H9 (cell line): ENCODE measurements at regions not wholly inside any gene's neighbourhood (a gene's known extent, or its start where the extent isn't known, plus 50 kb on each side); places are given as distances from the start of the nearest gene placed in this dataset.

ENCODE experiments used
- DNase-seq: peaks from one replicate; pipeline ENCODE4 v3.0.0-alpha.2; 2017
- H2AFZ ChIP-seq: one replicate; pipeline ENCODE4 v1.6.1; 2013; ENCODE audit warnings: mild to moderate bottlenecking, low read length, control low read depth, moderate library complexity
- H2AK5ac ChIP-seq: 2 replicates; pipeline ENCODE4 v1.6.1; 2013; ENCODE audit warnings: low read length, control low read depth, mixed read lengths; ENCODE audit not compliant: insufficient read length
- H2BK120ac ChIP-seq: one replicate; pipeline ENCODE4 v1.6.1; 2013; ENCODE audit warnings: low read depth, mild to moderate bottlenecking, low read length, control low read depth, inconsistent platforms; ENCODE audit not compliant: poor library complexity, severe bottlenecking
- H2BK12ac ChIP-seq: 2 replicates; pipeline ENCODE4 v1.6.1; 2013; ENCODE audit warnings: low read length, control low read depth, mixed read lengths, low read depth; ENCODE audit not compliant: insufficient read length
- H2BK15ac ChIP-seq: 2 replicates; pipeline ENCODE4 v1.6.1; 2013; ENCODE audit warnings: low read depth, low read length, control low read depth
- H2BK20ac ChIP-seq: one replicate; pipeline ENCODE4 v1.6.1; 2013; ENCODE audit warnings: low read depth, mild to moderate bottlenecking, low read length, control low read depth, inconsistent platforms; ENCODE audit not compliant: poor library complexity, severe bottlenecking
- H2BK5ac ChIP-seq: 2 replicates; pipeline ENCODE4 v1.6.1; 2013; ENCODE audit warnings: low read length, control low read depth, mixed read lengths; ENCODE audit not compliant: insufficient read length
- H3K14ac ChIP-seq: 2 replicates; pipeline ENCODE4 v1.6.1; 2013; ENCODE audit warnings: low read length, control low read depth; ENCODE audit not compliant: insufficient read depth
- H3K18ac ChIP-seq: 2 replicates; pipeline ENCODE4 v1.6.1; 2013; ENCODE audit warnings: low read depth, mild to moderate bottlenecking, mixed read lengths, low read length, control low read depth; ENCODE audit not compliant: insufficient read length
- H3K23ac ChIP-seq: 2 replicates; pipeline ENCODE4 v1.6.1; 2013; ENCODE audit warnings: low read length, control low read depth, mixed read lengths, low read depth; ENCODE audit not compliant: insufficient read length
- H3K23me2 ChIP-seq: 2 replicates; pipeline ENCODE4 v1.6.1; 2013; ENCODE audit warnings: low read depth, mild to moderate bottlenecking, mixed read lengths, low read length, control low read depth; ENCODE audit not compliant: insufficient read length, poor library complexity, severe bottlenecking
- H3K27ac ChIP-seq: 2 replicates; pipeline ENCODE4 v1.5.1; 2013; ENCODE audit warnings: low read length, control low read depth, mixed read lengths, low read depth; ENCODE audit not compliant: insufficient read length
- H3K27me3 ChIP-seq: 2 replicates; pipeline ENCODE4 v1.6.1; 2013; ENCODE audit warnings: low read length, control low read depth, inconsistent platforms; ENCODE audit not compliant: insufficient read depth
- H3K4ac ChIP-seq: 2 replicates; pipeline ENCODE4 v1.6.1; 2013; ENCODE audit warnings: low read depth, mild to moderate bottlenecking, control low read depth, inconsistent platforms, low read length, moderate library complexity
- H3K4me1 ChIP-seq: 2 replicates; pipeline ENCODE4 v1.6.1; 2013; ENCODE audit warnings: low read length, control low read depth, inconsistent platforms; ENCODE audit not compliant: insufficient read depth
- H3K4me2 ChIP-seq: 2 replicates; pipeline ENCODE4 v1.6.1; 2013; ENCODE audit warnings: low read length, control low read depth, mixed read lengths; ENCODE audit not compliant: insufficient read length, insufficient read depth
- H3K56ac ChIP-seq: 2 replicates; pipeline ENCODE4 v1.6.1; 2013; ENCODE audit warnings: low read depth, mild to moderate bottlenecking, mixed read lengths, low read length, control low read depth; ENCODE audit not compliant: insufficient read length
- H3K79me1 ChIP-seq: 2 replicates; pipeline ENCODE4 v1.6.1; 2013; ENCODE audit warnings: low read depth, mild to moderate bottlenecking, moderate library complexity, low read length, control low read depth, inconsistent platforms; ENCODE audit not compliant: insufficient read depth, poor library complexity, severe bottlenecking
- H3K79me2 ChIP-seq: 2 replicates; pipeline ENCODE4 v1.6.1; 2013; ENCODE audit warnings: low read length, control low read depth, inconsistent platforms; ENCODE audit not compliant: insufficient read depth
- H3K9ac ChIP-seq: 2 replicates; pipeline ENCODE4 v1.6.1; 2013; ENCODE audit warnings: low read length, control low read depth, mixed read lengths; ENCODE audit not compliant: insufficient read length; ENCODE audit errors: extremely low read depth
- H3K9me3 ChIP-seq: one replicate; pipeline ENCODE4 v1.6.1; 2013; ENCODE audit warnings: low read depth, low read length, inconsistent platforms; ENCODE audit not compliant: control insufficient read depth
- H3T11ph ChIP-seq: one replicate; pipeline ENCODE4 v1.6.1; 2013; ENCODE audit warnings: mild to moderate bottlenecking, low read length, control low read depth, inconsistent platforms
- H4K20me1 ChIP-seq: one replicate; pipeline ENCODE4 v1.6.1; 2013; ENCODE audit not compliant: control insufficient read depth, insufficient read length, insufficient read depth
- H4K5ac ChIP-seq: 2 replicates; pipeline ENCODE4 v1.6.1; 2013; ENCODE audit warnings: low read depth, mild to moderate bottlenecking, mixed read lengths, low read length, control low read depth; ENCODE audit not compliant: insufficient read length
- H4K8ac ChIP-seq: replicated peaks from 2 replicates; pipeline ENCODE4 v1.6.1; 2013; ENCODE audit warnings: low read length, control low read depth, mixed read lengths, low read depth; ENCODE audit not compliant: insufficient read length
- H4K91ac ChIP-seq: 2 replicates; pipeline ENCODE4 v1.6.1; 2013; ENCODE audit warnings: low read depth, mild to moderate bottlenecking, moderate library complexity, mixed read lengths, low read length, control low read depth; ENCODE audit not compliant: insufficient read length
- H3K27ac Mint-ChIP-seq, 3 experiments: 2 replicates in 2 of 3; 3 replicates in 1 of 3; pipeline ENCODE4 v1.8.0; 2020 to 2021; ENCODE audit warnings: mixed read lengths in 3 of 3, mild to moderate bottlenecking in 1 of 3, moderate library complexity in 1 of 3
- H3K27me3 Mint-ChIP-seq: 2 replicates; pipeline ENCODE4 v1.8.0; 2021; ENCODE audit warnings: low read depth, mild to moderate bottlenecking, moderate library complexity, mixed read lengths
- H3K36me3 Mint-ChIP-seq, 3 experiments: 2 replicates in 2 of 3; 3 replicates in 1 of 3; pipeline ENCODE4 v1.8.0; 2020 to 2021; ENCODE audit warnings: low read depth in 3 of 3, mixed read lengths in 3 of 3; ENCODE audit not compliant: insufficient read depth in 1 of 3
- H3K4me1 Mint-ChIP-seq, 2 experiments: 2 replicates each; pipeline ENCODE4 v1.8.0; 2020; ENCODE audit warnings: mixed read lengths in 2 of 2
- H3K4me3 Mint-ChIP-seq, 2 experiments: 2 replicates in 1 of 2; 3 replicates in 1 of 2; pipeline ENCODE4 v1.8.0; 2020 to 2021; ENCODE audit warnings: mild to moderate bottlenecking in 2 of 2, mixed read lengths in 2 of 2, moderate library complexity in 1 of 2
- H3K9me3 Mint-ChIP-seq, 2 experiments: 2 replicates in 1 of 2; 3 replicates in 1 of 2; pipeline ENCODE4 v1.8.0; 2020; ENCODE audit warnings: mild to moderate bottlenecking in 2 of 2, mixed read lengths in 2 of 2, moderate library complexity in 1 of 2
- WGBS: extraction: QIAGEN DNeasy Blood & Tissue Kit; methylation state at CpG from one replicate; pipeline ENCODE4 v1.1.7; 2013; ENCODE audit warnings: missing lambda C conversion rate, low lambda C conversion rate, mixed read lengths; ENCODE audit not compliant: insufficient read length; ENCODE audit errors: extremely low coverage; 5-methylcytosine and 5-hydroxymethylcytosine counted together
- TF ChIP-seq, protein P1 (sequence below): fragments of 200-600 bp; sonication (generic); conservative IDR thresholded peaks from 3 replicates; pipeline ENCODE4 v1.8.0; 2021; ENCODE audit warnings: antibody characterized with exemption, mild to moderate bottlenecking

- peaks cover 0 to 5% (median 0%) of the 10 kb centered on the region in 3 experiments; a peak in 1 of 7 replicates for H3K36me3 Mint-ChIP-seq
- Histone ChIP-seq H4K20me1 (no peaks in the 10 kb centered on the region), H3K4ac (no peak overlapping the region), H2AK5ac (no peak overlapping the region), H3K9me3 (no peaks in the 10 kb centered on the region), H2BK120ac (no peak overlapping the region), H3K9ac (no peak overlapping the region), H3K56ac (no peak overlapping the region), H3K27ac (no peak overlapping the region), H2AFZ (no peak overlapping the region), H3K4me1 (no peaks in the 10 kb centered on the region; the same call in 1 of the 2 replicates), H4K91ac (no peak overlapping the region), H3K23ac (no peak overlapping the region), H3K4me2 (no peak overlapping the region), H3K14ac (no peak overlapping the region), H2BK20ac (no peak overlapping the region), H4K8ac (no peak overlapping the region), H3T11ph (no peak overlapping the region), H3K23me2 (no peaks in the 10 kb centered on the region), H2BK15ac (no peak overlapping the region), H4K5ac (no peak overlapping the region), H3K18ac (no peak overlapping the region), H2BK12ac (no peak overlapping the region), H3K79me2 (no peaks in the 10 kb centered on the region), H3K79me1 (no peaks in the 10 kb centered on the region), H2BK5ac (no peak overlapping the region), H3K27me3 (no peaks in the 10 kb centered on the region)
- H3K27ac Mint-ChIP-seq: no peak overlapping the region
- H3K27me3 Mint-ChIP-seq: no peaks in the 10 kb centered on the region
- WGBS: no CpG with 5 or more reads among the region's 1 CpG
- no peak overlapping the region for H3K4me3 Mint-ChIP-seq
- TF ChIP-seq, protein P1, sequence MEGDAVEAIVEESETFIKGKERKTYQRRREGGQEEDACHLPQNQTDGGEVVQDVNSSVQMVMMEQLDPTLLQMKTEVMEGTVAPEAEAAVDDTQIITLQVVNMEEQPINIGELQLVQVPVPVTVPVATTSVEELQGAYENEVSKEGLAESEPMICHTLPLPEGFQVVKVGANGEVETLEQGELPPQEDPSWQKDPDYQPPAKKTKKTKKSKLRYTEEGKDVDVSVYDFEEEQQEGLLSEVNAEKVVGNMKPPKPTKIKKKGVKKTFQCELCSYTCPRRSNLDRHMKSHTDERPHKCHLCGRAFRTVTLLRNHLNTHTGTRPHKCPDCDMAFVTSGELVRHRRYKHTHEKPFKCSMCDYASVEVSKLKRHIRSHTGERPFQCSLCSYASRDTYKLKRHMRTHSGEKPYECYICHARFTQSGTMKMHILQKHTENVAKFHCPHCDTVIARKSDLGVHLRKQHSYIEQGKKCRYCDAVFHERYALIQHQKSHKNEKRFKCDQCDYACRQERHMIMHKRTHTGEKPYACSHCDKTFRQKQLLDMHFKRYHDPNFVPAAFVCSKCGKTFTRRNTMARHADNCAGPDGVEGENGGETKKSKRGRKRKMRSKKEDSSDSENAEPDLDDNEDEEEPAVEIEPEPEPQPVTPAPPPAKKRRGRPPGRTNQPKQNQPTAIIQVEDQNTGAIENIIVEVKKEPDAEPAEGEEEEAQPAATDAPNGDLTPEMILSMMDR: no peak
- no peak for DNase-seq
- no peaks in the 10 kb centered on the region for H3K9me3 Mint-ChIP-seq
- H3K4me1 Mint-ChIP-seq: peaks cover 6 to 13% of the 10 kb centered on the region in 2 experiments; a peak in 3 of 4 replicates
Observed at GRCh38 chr7:125654076-125654475, 724.5 kb upstream of the POT1 start.
